Testis (tissue), 2 donors: ENCODE measurements at regions not wholly inside any gene's neighbourhood (a gene's known extent, or its start where the extent isn't known, plus 50 kb on each side); places are given as distances from the start of the nearest gene placed in this dataset.

Source experiments
- CTCF ChIP-seq, 3 experiments: fragments of 450-650 bp in 2 of 3; fragments of 200-600 bp in 1 of 3; sonication (generic) in 1 of 3; IDR thresholded peaks; one replicate each; pipeline ENCODE4 v1.5.1; 2016 to 2019; ENCODE audit warnings: antibody characterized with exemption in 3 of 3, mild to moderate bottlenecking in 2 of 3, moderate library complexity in 1 of 3
- POLR2A ChIP-seq: fragments of 450-650 bp; IDR thresholded peaks from one replicate; pipeline ENCODE4 v1.6.1; 2017; ENCODE audit warnings: antibody characterized with exemption, mild to moderate bottlenecking, moderate library complexity

DNA sequence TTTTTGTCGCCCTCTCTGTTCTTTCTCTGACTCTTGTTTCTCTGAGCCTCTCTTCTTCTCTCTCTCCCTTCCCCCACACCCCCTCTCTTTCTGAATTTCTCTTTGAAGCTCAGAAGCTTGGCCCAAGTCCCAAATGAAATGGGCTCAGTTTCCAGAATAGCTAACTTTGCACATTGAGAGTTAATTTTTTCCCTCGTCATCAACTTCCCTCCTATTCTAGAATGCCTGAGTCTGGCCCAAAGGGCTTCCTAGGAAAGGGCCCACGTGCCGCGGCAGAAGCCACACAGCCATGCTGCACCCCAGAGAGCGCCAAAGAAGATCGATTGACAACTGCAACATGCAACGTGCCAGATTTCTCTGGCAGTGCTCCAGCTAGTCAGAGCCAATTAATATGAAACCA, 588.8 kb upstream of the KLF4 start:
- TF ChIP-seq POLR2A = no peak
- TF ChIP-seq CTCF (IDR thresholded peaks at IDR 0.05) = no peak
